Right forelimb (tissue), 1 donor: ENCODE measurements at regions not wholly inside any gene's neighbourhood (a gene's known extent, or its start where the extent isn't known, plus 50 kb on each side); places are given as distances from the start of the nearest gene placed in this dataset.

Experiments
- DNase-seq: peaks from one replicate; pipeline ENCODE4 v3.0.0-alpha.2; 2018

DNA sequence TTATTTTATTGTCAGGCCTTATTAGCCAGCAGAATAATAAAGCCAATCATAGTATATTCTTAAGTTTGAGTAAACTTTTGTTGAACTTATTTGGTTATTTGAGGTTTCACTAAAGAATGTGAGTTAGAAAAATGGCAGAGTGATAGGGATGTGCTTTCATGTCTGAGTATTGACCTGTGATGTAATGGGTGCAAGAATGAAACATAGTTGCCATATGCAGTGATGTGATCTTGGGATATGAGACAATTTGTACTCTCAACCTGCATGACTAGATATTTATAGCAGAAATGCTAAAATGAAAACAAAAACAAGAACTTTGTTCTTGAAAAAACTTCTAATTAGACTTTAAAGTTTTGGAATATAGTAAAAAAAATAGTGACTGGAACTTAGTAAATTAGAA lies 97.9 kb downstream of the DISP1 start:
- DNase-seq, result no peak

DNA sequence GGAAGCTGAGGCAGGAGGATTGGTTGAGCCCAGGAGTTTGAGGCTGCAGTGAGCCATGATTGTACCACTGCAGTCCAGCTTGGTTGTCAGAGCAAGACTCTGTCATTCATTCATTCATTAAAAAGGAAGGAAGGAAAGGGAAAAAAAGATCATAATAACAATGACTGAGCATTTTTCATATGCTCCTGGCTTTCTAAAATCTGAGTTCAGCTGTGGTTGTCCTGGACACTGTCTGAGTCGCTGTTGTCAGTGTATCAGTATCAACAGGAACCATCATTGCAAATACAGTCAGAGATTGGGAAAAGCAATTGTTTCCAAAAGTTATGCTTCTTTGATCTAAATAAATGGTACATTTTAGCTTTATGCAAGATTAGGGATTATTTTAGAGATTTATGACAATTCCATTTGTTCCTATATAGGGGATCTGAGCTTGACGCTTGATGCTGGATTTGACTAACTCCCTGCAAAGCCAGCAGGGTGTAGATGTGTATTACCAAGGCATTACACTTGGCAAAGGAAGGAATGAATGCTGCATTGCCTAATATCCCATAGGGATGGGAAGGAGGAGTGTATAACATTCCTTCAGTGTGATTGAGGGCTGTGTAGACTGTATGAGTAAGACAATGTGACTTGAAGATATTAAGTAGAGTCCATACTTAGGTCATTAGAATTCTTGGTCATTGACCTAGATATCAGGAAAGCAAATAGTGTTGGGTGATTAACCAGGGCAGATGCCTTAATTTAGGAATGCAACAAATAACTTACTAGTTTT lies 100.2 kb downstream of the DISP1 start:
- DNase-seq, result no peak

DNA sequence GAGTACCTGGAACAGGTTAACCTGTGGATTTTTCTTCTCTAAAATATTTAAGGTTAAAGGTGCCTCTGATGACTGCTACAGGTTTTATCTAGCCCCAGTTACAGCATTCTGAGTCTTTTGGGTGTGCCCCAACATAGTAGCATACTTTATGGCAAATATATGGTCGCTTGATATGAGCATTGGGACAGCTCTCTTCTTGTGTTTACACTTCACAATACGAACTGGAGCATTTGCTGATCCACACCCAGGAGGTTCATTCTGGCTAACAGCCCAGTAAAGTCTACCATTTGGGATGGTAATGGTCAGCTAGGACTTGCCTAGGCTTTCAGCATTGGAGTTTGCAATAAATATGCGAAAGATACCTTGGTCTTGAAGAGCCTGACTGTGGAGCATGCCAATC lies 101.3 kb downstream of the DISP1 start:
- DNase-seq, result no peak

DNA sequence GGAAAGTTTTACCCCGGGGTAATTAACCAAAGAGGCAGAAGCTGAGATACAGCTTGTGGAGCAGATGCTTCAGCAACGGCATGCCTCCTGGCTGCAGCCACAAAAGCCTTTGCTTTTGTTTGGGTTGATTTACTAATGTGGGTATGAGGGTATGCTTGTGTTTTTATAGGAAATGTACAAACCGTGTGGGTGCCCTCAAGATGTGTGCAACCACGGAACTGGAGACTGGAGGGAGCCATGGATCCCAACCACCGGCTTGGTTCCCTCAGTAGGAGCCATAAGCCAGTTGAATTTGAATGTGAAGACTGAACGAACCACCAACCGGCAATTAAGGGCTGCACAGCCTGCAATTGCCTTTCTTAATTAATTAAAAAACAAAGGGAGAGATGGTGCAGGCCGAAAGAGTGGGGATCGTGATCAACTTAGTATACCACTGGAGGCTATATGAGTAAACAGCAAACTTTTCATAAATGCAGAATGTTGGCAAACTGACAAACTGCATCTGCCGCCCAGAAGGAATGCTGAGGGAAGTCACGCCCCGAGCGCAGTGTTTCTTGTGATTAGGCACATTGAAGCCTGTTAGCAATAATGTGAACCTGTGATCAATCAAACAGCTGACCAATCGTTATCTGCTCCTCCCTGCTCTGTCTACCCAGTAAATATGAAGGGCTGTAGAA lies 104.1 kb downstream of the DISP1 start:
- DNase-seq, result no peak

DNA sequence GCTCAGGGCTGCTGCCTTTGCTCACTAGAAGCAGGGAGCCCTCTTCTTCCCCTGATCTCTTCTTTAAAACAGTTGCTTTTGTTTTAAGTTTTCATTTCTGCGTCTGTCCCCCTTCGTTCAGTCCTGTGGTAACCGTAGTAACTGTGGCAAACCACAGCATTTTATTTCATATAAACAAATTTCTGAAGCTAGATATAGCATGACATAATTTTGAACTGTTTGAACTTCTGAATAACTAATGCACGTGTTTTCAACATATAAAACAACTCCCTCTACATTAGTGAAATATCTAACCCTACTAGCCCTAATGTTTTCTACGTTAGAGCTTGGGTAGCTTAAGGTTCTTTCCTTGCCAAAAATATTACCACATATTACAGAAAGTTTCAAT lies 104.6 kb downstream of the DISP1 start:
- DNase-seq, result no peak

DNA sequence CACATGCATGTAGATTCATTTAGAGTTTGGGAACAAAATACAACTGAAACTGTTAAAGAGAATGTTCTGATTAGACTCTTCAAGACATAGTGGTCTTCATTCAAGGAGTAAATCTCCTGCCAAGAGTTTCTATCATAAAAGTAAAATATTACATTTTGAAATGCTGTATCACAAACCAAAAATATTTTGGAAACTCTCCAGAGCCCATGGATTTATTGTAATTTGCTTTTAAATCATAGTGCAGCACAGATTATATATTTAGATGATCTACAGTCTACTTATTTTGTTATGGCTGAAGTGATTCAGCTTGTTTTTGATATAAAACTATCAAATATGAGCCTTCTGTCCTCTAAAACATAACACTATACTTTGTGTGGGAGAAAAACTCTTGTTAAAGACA lies 105.3 kb downstream of the DISP1 start:
- no peak for DNase-seq

DNA sequence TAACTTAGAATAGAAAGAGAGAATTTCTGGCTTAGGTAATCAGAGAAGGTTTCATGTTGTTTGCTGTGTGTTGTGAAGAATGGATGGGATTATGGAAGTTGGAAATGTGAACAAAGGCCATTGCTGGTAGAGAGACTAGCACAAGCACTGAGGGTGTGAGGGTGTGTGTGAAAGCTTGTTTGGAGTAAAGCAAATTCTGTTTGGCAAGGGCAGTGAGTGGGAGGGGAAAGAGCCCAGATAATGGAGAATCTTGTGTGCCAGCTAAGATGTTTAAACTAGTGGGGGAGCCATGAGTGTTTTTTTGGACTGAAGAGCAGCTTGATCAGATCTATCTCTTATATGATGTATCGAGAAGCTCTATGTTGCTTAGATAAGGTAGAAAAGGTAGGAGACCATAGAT lies 107.1 kb downstream of the DISP1 start:
- no peak for DNase-seq

DNA sequence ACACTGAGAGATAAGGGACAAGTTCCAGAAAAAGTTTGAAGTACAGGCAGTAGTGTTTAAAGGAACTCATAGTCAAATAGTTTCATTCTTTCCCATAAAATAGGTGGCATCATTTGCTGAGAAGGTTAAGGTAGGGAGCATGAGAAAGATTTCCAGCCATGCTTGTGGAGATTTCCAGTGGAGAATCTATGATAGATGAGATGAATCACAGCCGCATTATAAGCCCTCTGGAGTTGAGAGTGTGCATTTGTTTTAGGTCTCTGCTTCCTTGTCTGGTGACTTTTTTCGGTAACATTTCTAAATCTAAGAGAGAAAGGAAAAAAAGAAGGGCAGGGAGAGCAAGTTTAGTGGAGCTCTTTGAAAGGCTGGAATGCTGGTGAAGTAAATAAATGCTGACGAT lies 108.7 kb downstream of the DISP1 start:
- DNase-seq, result no peak

DNA sequence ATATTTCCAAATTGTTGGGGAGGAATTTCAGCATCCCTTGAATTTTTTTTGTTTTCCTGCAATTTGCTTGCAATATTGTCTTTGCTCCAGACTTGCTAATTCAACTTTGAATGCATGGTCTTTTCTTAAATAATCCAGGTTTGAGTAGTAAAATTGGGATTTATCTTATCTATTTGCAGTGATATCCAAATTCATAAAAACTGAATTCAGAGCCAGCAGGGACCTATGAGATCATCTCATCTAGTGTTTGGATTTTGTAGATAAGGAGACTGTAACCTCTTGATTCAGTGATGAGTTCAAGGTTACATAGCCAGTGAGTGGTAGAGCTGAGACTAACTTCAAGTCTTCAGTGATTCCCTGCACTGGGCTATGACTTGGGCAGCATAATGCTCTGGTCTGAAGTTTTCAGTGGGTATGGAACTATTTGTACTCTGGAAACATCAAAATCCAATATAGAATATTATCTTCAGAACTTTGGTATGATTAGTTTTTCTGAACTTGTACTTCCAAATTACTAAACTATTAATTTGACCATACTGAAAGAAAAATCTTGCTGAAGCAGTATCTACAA lies 109.4 kb downstream of the DISP1 start:
- no peak for DNase-seq

DNA sequence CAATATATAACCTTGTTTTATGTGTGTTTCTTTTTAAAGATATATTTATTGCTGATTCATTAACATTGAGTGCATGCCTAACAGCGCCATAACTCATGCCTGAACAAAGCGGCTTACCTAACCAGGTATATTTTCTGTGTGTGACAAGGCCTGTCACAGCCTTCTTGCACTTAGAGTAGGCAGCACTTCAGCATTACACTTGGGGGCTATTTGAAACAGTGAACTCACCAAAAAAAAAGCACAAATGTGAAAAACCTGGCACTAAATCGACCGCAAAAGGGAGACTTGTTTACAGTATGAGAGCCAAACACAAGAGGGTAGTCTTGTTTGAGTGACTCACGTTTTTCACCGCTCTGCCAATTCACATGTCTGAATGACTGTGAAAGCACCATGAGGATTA lies 111.7 kb downstream of the DISP1 start:
- no peak for DNase-seq

DNA sequence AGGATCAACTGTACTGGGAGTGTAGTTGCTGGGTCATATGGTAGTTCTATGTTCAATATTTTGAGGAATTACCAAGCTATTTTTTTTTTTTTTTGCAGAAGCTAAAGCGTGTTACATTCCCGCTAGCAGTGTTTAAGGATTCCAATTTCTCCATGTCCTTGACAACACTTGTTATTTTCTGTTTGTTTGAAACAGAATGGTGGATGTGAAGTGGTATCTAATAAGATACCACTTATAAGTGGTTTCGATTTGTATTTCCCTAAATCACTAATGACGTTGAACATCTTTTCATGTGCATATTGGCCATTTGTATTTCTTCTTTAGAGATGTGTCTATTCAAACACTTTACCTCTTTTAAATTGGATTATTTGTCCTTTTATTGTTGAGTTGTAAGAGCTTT lies 112.2 kb downstream of the DISP1 start:
- DNase-seq, result no peak

DNA sequence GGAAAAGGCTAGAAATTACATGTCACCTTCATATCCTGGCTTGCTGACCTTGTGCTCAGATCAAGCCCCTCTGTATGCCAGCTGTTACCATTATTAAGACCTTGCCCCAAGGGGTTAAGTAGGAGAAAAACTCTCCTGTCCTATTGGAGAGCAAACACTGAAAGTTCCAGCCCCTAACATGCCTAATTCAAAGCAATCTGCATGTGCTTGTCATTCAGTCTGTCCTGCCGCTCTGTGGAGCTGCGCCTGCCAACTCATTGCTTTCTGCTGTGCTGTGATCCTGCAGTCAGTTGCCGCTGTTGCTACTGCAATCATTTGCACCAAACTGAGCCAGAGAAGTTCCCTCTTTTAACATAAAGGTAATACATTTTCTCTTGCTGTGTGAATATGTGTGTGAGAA lies 113.4 kb downstream of the DISP1 start:
- DNase-seq, result peak; percentile 77

DNA sequence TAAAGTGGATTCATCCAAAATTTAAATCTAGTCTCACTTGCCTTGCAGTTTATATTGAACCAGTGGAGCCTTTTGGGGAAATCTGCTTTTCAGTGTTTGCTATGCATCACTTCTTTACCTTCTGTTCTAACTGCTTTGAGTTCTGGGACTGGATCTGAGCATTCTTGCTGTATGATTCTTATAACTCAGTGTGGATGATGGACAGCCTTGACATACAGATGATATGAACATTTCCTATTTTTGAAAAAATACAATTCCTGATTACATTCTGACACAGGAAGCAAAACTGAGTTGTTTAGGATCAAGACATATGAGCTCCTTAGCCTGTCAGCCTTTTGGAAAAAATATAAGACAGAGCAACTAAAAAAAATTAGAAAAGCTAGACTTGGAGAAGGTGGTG lies 115.2 kb downstream of the DISP1 start:
- DNase-seq, result no peak

DNA sequence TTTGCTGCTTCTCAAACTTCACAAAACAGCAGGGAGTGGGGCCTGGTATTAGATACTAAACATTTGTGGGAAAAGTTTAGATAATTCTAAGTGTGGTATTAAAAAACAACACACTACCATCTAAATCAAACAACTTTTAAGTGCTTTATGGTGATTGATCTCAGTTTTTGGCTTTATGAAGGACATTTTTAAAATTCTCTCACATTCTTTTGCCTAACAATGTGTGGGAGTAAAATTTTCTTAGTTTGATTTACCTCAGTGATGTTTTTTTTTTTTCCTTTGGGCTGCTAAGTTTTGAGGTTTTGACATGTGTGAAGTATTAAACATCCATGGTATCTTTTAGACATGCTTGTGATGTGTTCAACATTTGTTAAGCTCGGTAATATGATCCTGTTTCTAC lies 116.2 kb downstream of the DISP1 start:
- no peak for DNase-seq

DNA sequence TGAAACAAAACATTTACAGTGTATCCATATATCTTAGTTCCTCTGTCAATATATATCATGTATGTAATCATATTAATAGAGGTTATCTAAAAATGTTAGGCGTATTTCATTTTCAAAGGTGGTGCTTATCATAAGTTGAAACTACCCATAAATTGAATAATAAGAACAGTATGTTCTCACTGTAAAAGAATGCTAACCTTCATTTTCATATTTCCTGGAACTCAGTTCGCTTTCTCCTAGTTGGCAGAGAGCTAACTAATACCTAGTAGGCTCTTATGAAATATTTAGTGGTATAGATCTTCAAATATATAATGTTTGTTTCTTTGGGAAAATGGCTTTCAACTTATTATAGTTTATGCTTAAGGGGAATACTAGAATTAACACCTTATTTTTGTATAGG lies 118.4 kb downstream of the DISP1 start:
- no peak for DNase-seq

DNA sequence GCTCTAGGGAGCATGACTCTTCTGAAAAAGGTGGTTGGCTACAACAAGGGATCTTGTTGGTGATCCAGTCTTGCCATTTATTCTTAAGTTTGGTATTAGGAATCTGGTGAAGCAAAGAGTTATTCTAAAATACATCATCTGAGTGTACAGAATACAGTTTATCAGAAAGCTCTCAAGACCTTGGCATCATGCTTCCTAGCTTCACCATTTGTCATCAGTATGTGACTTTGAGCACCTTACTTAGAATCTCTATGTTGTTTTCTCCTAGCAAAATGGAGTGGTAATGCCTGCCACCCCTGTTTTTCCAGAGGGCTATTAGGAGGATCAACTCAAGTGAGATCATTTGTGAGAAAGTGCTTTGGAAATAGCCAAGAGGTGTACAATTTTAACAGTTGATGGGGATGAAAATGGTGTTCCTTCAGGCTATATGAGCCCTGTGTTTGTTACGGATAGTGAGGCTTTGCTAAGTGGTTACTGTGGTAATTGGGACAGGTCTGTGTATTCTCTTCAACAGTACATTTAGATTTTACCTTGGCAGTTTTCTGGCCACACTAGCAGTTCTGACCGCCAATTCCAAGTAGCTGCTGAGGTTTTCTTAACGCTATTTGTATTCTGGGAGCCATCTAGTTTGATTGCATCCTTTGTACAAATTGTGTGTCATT lies 120.5 kb downstream of the DISP1 start:
- no peak for DNase-seq

DNA sequence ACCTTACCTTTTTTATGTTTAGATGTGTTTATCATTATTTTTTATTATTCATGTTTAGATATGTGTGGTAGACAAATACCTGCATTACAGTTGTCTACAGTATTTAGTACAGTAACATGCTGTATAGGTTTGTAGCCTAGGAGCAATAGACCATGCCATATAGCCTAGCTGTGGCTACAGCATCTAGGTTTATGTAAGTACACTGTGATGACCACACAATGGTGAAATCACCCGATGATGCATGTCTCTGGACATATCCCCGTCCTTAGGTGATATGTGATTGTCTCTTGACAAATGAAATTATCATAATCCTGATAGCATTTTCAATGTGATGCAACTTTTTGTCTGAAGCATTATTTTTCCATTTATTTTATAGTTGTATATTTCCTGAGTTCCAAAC lies 121.2 kb downstream of the DISP1 start:
- no peak for DNase-seq

DNA sequence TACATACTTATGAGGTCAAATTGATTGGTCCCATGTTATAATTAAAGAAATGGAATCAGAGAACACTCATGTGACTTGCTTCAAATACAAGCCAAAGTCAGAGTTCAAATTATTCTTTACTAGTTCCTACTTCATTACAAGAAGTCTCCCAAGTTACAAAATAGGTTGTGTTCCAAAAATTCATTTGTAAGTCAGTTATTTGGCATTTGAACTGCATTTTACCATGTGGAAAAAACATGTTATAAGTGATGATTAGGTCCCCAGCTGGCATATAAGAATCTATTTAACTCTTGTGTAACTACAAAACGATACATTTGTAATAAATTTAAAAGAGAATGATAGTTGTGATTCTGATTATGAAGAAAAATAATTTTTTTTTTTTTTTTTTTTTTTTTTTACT lies 124.1 kb downstream of the DISP1 start:
- DNase-seq, result no peak

DNA sequence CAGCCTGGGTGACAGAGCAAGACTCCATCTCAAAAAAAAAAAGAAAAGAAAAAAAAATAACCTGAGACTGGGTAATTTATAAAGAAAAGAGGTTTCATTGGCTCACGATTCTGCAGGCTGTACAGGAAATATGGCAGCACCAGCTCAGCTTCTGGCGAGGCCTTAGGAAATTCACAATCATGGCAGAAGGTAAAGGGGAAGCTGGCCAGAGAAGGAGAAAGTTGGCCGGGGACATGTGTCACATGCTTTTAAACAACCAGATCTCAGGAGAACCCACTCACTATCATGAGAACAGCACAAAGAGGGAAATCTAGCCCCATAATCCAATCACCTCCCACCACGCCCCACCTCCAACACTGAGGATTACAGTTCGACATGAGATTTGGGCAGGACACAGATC lies 125.3 kb downstream of the DISP1 start:
- peak; percentile 54 for DNase-seq

DNA sequence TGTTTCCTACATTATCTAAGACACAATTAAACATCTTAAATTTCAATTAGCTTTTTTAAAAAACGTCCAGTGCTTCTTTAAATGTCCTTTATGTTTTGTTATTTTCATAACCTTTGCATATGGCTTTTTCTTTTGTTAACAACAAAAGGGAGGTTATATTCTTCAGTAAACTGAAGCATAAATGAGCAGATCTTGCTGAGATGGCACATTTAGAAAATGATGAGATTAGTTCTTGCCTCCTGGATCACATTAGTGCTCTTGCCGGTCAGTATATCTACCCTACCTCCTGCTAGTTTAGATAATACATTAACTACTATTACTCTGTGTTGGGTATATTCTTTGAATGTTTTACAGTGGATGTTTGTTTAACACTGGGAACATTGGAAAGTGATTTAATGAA lies 126.1 kb downstream of the DISP1 start:
- DNase-seq, result no peak

DNA sequence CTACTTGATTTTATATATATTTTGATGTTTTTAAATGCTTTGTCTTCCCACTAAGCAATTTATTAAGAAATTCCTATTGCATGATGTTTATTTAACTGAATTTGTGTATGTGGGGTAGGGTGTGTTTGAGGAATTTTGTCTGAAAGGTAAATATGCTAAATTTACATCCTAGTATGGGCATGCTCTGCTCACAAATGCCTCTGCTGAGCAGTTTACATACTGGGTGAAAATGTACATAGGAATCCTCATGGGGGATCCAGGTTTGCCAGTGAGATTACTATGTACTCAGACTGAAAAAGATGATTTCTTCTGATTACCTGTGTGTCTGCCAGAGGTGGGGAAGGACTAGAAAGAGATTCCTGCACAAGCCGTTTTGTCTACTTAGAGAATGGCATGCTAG lies 126.6 kb downstream of the DISP1 start:
- no peak for DNase-seq

DNA sequence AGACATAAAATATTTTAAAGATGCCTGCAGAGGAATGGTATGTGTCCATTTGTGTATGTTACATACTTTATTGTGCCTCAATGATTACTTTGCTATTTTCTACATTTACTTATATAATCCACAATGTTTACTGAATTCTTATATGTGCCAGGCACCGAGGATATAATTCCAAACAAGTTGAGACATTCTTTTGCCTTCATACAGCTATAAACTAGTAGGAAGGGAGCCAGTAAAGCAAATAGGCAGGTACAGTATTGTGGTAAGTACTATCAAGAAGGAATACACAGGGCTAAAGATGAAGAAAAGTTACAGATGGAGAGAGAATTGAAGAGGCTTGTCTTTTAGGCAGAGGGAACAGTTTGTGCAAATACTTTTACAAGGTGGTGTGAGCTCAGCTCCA lies 131.6 kb downstream of the DISP1 start:
- DNase-seq, result no peak

DNA sequence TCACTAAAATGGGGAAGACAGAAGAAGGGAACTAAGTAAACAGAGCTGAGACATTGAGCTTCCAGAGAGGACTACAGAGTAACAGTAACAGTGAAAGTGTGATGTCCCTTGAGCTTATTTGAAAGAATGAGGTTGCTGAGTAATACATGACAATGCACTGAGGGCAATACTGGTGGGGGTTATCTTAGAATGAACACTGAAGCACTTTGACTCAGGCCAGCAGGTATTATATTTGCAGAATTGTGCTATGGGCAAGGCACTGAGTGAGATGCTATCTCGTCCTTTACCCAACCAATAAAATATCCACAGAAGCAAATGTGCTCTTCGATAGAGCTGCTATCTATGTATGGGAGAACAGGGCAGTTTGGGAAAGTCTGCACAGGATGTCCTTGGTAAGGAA lies 133.2 kb downstream of the DISP1 start:
- no peak for DNase-seq

DNA sequence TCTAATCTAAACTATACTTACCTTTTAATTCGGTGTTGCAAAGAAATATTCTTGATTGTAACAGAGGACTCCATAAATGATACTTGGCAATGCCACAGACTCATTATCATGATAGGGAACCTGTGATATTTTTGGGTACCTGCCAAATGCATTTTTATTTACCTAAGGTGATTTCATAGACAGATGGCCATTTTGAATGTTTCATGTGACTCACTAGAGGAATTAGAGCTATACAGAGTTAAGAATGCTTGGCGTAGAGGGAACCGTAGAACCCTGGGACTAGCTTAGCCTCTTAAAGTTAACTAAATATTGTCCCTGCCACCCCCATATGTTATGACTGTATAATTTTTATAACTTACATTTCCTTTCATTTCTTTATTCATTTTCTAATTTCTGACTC lies 136.1 kb downstream of the DISP1 start:
- no peak for DNase-seq
